ENCODE measurements at regions not wholly inside any gene's neighbourhood (a gene's known extent, or its start where the extent isn't known, plus 50 kb on each side); places are given as distances from the start of the nearest gene placed in this dataset.

DNA sequence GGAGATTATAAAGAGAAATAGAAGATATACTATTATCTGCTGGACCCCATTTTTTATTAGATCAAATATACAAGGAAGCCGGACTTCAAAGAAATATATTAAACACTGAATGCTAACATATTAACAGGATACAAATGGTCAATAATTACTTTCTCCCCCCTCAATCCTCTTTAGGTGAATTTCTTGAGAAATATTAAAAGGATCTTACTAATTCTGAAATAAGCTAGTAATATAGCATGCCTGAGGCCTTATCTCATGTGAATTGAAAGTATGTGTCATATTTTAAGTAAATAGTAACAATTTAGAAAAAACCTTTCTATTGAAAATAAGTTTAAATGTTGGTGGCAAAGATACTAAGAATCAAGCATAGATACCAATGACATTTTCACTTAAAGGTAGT, 954.7 kb upstream of the MAN1A1 start:
- TF ChIP-seq, protein P1, sequence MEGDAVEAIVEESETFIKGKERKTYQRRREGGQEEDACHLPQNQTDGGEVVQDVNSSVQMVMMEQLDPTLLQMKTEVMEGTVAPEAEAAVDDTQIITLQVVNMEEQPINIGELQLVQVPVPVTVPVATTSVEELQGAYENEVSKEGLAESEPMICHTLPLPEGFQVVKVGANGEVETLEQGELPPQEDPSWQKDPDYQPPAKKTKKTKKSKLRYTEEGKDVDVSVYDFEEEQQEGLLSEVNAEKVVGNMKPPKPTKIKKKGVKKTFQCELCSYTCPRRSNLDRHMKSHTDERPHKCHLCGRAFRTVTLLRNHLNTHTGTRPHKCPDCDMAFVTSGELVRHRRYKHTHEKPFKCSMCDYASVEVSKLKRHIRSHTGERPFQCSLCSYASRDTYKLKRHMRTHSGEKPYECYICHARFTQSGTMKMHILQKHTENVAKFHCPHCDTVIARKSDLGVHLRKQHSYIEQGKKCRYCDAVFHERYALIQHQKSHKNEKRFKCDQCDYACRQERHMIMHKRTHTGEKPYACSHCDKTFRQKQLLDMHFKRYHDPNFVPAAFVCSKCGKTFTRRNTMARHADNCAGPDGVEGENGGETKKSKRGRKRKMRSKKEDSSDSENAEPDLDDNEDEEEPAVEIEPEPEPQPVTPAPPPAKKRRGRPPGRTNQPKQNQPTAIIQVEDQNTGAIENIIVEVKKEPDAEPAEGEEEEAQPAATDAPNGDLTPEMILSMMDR (IDR thresholded peaks at IDR 0.05; ENCODE audit: control extremely low read depth in 1 of 3, insufficient read depth in 1 of 3, low read depth in 1 of 3, low read length in 3 of 3) = no peak
- TF ChIP-seq SIX5 (IDR thresholded peaks at IDR 0.05; ENCODE audit: low read depth, low read length) (no peak), KDM5A (IDR thresholded peaks at IDR 0.05; ENCODE audit: low read length) (no peak), EZH2 (IDR thresholded peaks at IDR 0.05; ENCODE audit: low read depth, low read length, severe bottlenecking) (no peak), RXRA (IDR thresholded peaks at IDR 0.05; ENCODE audit: insufficient read depth, low read depth, low read length) (no peak), TEAD4 (IDR thresholded peaks at IDR 0.05; ENCODE audit: low read depth, low read length) (no peak), TBP (IDR thresholded peaks at IDR 0.05; ENCODE audit: low read depth, low read length) (no peak), POLR2AphosphoS5 (IDR thresholded peaks at IDR 0.05; ENCODE audit: low read depth, low read length) (no peak), ZNF274 (IDR thresholded peaks at IDR 0.05; ENCODE audit: borderline replicate concordance, extremely low read depth, low read length) (no peak), SP2 (IDR thresholded peaks at IDR 0.05; ENCODE audit: low read length) (no peak)
- TF ChIP-seq, protein P2, sequence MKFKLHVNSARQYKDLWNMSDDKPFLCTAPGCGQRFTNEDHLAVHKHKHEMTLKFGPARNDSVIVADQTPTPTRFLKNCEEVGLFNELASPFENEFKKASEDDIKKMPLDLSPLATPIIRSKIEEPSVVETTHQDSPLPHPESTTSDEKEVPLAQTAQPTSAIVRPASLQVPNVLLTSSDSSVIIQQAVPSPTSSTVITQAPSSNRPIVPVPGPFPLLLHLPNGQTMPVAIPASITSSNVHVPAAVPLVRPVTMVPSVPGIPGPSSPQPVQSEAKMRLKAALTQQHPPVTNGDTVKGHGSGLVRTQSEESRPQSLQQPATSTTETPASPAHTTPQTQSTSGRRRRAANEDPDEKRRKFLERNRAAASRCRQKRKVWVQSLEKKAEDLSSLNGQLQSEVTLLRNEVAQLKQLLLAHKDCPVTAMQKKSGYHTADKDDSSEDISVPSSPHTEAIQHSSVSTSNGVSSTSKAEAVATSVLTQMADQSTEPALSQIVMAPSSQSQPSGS (IDR thresholded peaks at IDR 0.05; ENCODE audit: low read length) = no peak
